GM12878 (cell line): ENCODE measurements at regions not wholly inside any gene's neighbourhood (a gene's known extent, or its start where the extent isn't known, plus 50 kb on each side); places are given as distances from the start of the nearest gene placed in this dataset.

Experiments
- ATAC-seq: fragments of 200-7000 bp; cut with Tn5 transposase; 3 replicates; pipeline ENCODE4 v1.9.1; 2020; ENCODE audit warnings: mild to moderate bottlenecking, moderate library complexity
- BruUV-seq: library from RNA; stranded (reverse); fragments of 400-500 nt; replicated peaks from 2 replicates; lab custom pipeline; 2021; lab: Mats Ljungman, UMichigan
- CTCF ChIA-PET: fragments of 300-600 bp; sonication (Branson Sonifier 250); formaldehyde crosslinking; extraction: SDS; loops from one replicate; lab custom pipeline; 2021; ENCODE audit warnings: inconsistent platforms; lab: Yijun Ruan, JAX
- POLR2A ChIA-PET: fragments of 350-600 bp; formaldehyde crosslinking; extraction: SDS; loops from one replicate; lab custom pipeline; 2021; ENCODE audit warnings: inconsistent platforms; lab: Charles Lee
- RAD21 ChIA-PET: fragments of 300-600 bp; sonication (Branson Sonifier 250); formaldehyde crosslinking; loops from one replicate; lab custom pipeline; 2023; ENCODE audit warnings: antibody characterized with exemption; ENCODE audit not compliant: unreplicated experiment; lab: Charles Lee
- SMC1A ChIA-PET: fragments of 300-600 bp; sonication (Branson Sonifier 250); formaldehyde crosslinking; loops from one replicate; lab custom pipeline; 2023; ENCODE audit not compliant: unreplicated experiment, uncharacterized antibody; lab: Charles Lee
- DNase-seq: peaks from one replicate; pipeline ENCODE4 v3.0.0-alpha.2; 2011; ENCODE audit warnings: low read depth, low spot score
- FAIRE-seq: peaks from 3 replicates; lab custom pipeline; 2011; peaks lifted over from hg19 to GRCh38; lab: Jason Lieb, UNC
- H2AFZ ChIP-seq: 2 replicates; pipeline ENCODE4 v1.6.0; 2011; ENCODE audit warnings: low read depth, low read length, control low read depth; ENCODE audit not compliant: control insufficient read depth
- H3K27ac ChIP-seq: 2 replicates; pipeline ENCODE4 v1.5.1; 2011; ENCODE audit warnings: control low read depth; ENCODE audit not compliant: control insufficient read depth, insufficient read depth
- H3K27me3 ChIP-seq, 2 experiments: replicated peaks in 1 of 2; 2 replicates each; pipeline versions ENCODE4 v1.6.0 to v1.6.1; 2011; ENCODE audit warnings: low read length in 1 of 2; ENCODE audit not compliant: control insufficient read depth in 2 of 2, insufficient read depth in 2 of 2
- H3K36me3 ChIP-seq, 2 experiments: 2 replicates each; pipeline ENCODE4 v1.5.1; 2011; ENCODE audit warnings: low read length in 1 of 2; ENCODE audit not compliant: control insufficient read depth in 2 of 2, insufficient read depth in 2 of 2
- H3K4me1 ChIP-seq: 2 replicates; pipeline ENCODE4 v1.6.1; 2011; ENCODE audit warnings: mild to moderate bottlenecking, low read length, moderate library complexity, mixed read lengths; ENCODE audit not compliant: control insufficient read depth, insufficient read depth
- H3K4me2 ChIP-seq: 2 replicates; pipeline ENCODE4 v1.6.0; 2011; ENCODE audit warnings: control low read depth; ENCODE audit not compliant: control insufficient read depth, insufficient read depth
- H3K4me3 ChIP-seq: fragments of 200-600 bp; sonication (generic); 2 replicates; pipeline ENCODE4 v1.5.1; 2016
- H3K79me2 ChIP-seq: 2 replicates; pipeline ENCODE4 v1.6.0; 2011; ENCODE audit warnings: low read length; ENCODE audit not compliant: control insufficient read depth, insufficient read depth
- H3K9ac ChIP-seq: 2 replicates; pipeline ENCODE4 v1.8.0; 2011; ENCODE audit warnings: low read length, control low read depth, mixed read lengths; ENCODE audit not compliant: control insufficient read depth, insufficient read depth
- H3K9me3 ChIP-seq: replicated peaks from 3 replicates; pipeline ENCODE4 v1.5.1; 2011; ENCODE audit warnings: mild to moderate bottlenecking, low read length; ENCODE audit not compliant: control insufficient read depth, insufficient read depth
- H4K20me1 ChIP-seq: 2 replicates; pipeline ENCODE4 v1.6.0; 2011; ENCODE audit not compliant: control insufficient read depth, insufficient read depth
- BMI1 ChIP-seq: fragments of 450-650 bp; IDR thresholded peaks from 2 replicates; pipeline ENCODE4 v1.6.1; 2016; ENCODE audit warnings: mild to moderate bottlenecking, moderate library complexity, borderline replicate concordance
- CHD4 ChIP-seq: fragments of 200-600 bp; sonication (generic); IDR thresholded peaks from 2 replicates; pipeline ENCODE4 v1.6.1; 2016; ENCODE audit warnings: mild to moderate bottlenecking
- GATAD2B ChIP-seq: fragments of 450-650 bp; conservative IDR thresholded peaks from 2 replicates; pipeline ENCODE4 v1.6.1; 2017; ENCODE audit warnings: low read depth, mild to moderate bottlenecking, moderate library complexity
- IKZF1 ChIP-seq: fragments of 450-650 bp; conservative IDR thresholded peaks from 2 replicates; pipeline ENCODE4 v1.6.1; 2017; ENCODE audit warnings: antibody characterized with exemption, mild to moderate bottlenecking
- MYC ChIP-seq: IDR thresholded peaks from 2 replicates; pipeline ENCODE4 v1.6.1; 2011; ENCODE audit warnings: mild to moderate bottlenecking, low read length, moderate library complexity, inconsistent platforms; ENCODE audit not compliant: insufficient read depth, insufficient replicate concordance, insufficient read length, severe bottlenecking
- NFYB ChIP-seq: IDR thresholded peaks from 2 replicates; pipeline ENCODE4 v1.6.1; 2011; ENCODE audit warnings: low read depth, mild to moderate bottlenecking, low read length, improper control_type of control experiment, moderate library complexity; ENCODE audit not compliant: insufficient read depth
- NR2C2 ChIP-seq: IDR thresholded peaks from 2 replicates; pipeline ENCODE4 v1.6.1; 2011; ENCODE audit warnings: borderline replicate concordance, low read depth; ENCODE audit not compliant: control insufficient read depth, insufficient read length
- TCF12 ChIP-seq: IDR thresholded peaks from 2 replicates; pipeline ENCODE4 v1.6.1; 2011; ENCODE audit warnings: low read depth, mild to moderate bottlenecking, low read length
- TCF3 ChIP-seq: IDR thresholded peaks from 2 replicates; pipeline ENCODE4 v1.6.1; 2012; ENCODE audit warnings: low read depth, mild to moderate bottlenecking, low read length, borderline replicate concordance; ENCODE audit not compliant: insufficient read depth
- ZNF217 ChIP-seq: fragments of 450-650 bp; IDR thresholded peaks from 2 replicates; pipeline ENCODE4 v1.6.1; 2017; ENCODE audit warnings: antibody characterized with exemption, mild to moderate bottlenecking
- WGBS: methylation state at CpG from one replicate; pipeline ENCODE4 v1.1.6; 2016; ENCODE audit warnings: low lambda C conversion rate; ENCODE audit not compliant: insufficient replicate concordance, insufficient coverage; ENCODE audit errors: missing lambda C conversion rate; 5-methylcytosine and 5-hydroxymethylcytosine counted together
- in situ Hi-C: fragments of 300-500 bp; cut with MboI; formaldehyde crosslinking; loops from 9 replicates; pipeline ENCODE4 v1.14.3; 2018; ENCODE audit warnings: mixed read lengths
- intact Hi-C: fragments of 100-400 bp; cut with micrococcal nuclease; formaldehyde crosslinking; loops from one replicate; pipeline ENCODE4 v1.14.2; 2022; ENCODE audit not compliant: unreplicated experiment
- TF ChIP-seq, protein P1 (sequence below): IDR thresholded peaks from 2 replicates; pipeline ENCODE4 v1.6.1; 2012; ENCODE audit warnings: low read depth, low read length, improper control_type of control experiment
- TF ChIP-seq, protein P2 (sequence below): fragments of 450-650 bp; formaldehyde crosslinking; IDR thresholded peaks from 2 replicates; pipeline ENCODE4 v1.4.0; 2022; ENCODE audit warnings: mild to moderate bottlenecking, moderate library complexity
- TF ChIP-seq, protein P3 (sequence below): IDR thresholded peaks from 2 replicates; pipeline ENCODE4 v1.6.1; 2012; ENCODE audit warnings: low read depth, low read length, improper control_type of control experiment
- TF ChIP-seq, protein P4 (sequence below): fragments of 450-650 bp; IDR thresholded peaks from 2 replicates; pipeline ENCODE4 v1.6.1; 2017; ENCODE audit warnings: mild to moderate bottlenecking, low read depth, inconsistent platforms; ENCODE audit not compliant: poor library complexity, severe bottlenecking

DNA sequence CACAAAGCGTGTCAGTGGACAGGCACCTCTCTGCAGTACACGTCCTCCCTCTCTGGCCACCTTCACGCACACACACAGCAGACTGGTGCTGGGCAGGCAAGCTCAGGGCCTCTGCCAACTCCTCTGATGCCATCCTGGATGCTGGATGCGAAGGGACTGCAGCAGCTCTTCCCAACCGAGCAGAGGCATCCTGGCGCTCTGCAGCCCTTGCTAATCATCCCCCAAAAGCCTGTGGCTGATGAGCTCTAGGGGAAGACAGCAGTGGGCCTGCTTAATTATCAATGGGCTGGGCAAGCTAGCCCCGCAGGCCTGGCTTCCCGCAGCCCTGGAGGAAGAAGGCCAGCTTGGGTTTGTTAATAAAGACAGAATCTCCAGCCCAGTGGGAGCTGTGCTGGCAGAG, 71.3 kb upstream of the TEX51 start (continued):
- TF ChIP-seq NR2C2 (no peak), NFYB (no peak), MYC (no peak), GATAD2B (no peak)
- TF ChIP-seq, protein P1, sequence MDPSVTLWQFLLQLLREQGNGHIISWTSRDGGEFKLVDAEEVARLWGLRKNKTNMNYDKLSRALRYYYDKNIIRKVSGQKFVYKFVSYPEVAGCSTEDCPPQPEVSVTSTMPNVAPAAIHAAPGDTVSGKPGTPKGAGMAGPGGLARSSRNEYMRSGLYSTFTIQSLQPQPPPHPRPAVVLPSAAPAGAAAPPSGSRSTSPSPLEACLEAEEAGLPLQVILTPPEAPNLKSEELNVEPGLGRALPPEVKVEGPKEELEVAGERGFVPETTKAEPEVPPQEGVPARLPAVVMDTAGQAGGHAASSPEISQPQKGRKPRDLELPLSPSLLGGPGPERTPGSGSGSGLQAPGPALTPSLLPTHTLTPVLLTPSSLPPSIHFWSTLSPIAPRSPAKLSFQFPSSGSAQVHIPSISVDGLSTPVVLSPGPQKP = no peak
- TF ChIP-seq, all 136 proteins: peak for 0

DNA sequence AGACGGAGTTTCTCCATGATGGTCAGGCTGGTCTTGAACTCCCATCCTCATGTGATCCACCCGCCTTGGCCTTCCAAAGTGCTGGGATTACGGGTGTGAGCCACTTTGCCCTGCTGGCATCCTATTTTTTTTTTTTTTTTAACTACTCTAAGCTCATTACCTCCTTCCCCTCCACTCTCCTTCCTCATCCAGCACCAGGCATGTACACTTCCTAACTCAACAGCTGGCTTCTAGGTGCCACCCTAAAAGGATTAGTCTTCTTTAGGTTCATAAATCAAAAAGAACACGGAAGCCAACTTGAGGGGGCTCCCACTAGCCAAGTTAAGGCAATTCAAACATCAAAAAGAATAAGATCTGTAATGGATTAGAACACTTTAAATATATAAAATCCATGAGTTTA, 70.6 kb upstream of the TEX51 start:
- Histone ChIP-seq H3K36me3 (no peaks in the 10 kb centered on the region), H3K27me3 (no peaks in the 10 kb centered on the region; a peak in 1 of 4 replicates), H3K79me2 (no peaks in the 10 kb centered on the region), H3K4me2 (no peak overlapping the region), H3K4me1 (no peaks in the 10 kb centered on the region), H3K4me3 (no peak overlapping the region), H3K9ac (no peak overlapping the region), H2AFZ (no peak overlapping the region), H3K27ac (no peak overlapping the region), H3K9me3 (no peaks in the 10 kb centered on the region), H4K20me1 (no peaks in the 10 kb centered on the region)
- FAIRE-seq (no peak), ATAC-seq (no peak), DNase-seq (no peak)
- ChIA-PET RAD21 (no interaction called here), CTCF (interaction anchor here (1.4 kb wide), 1 partner anchor 144 kb away, joined by 3 read pairs; no protein-coding TSS in a partner anchor), SMC1A (interaction anchor here (0.6 kb wide), 1 partner anchor 126 kb away, joined by 3 read pairs; no protein-coding TSS in a partner anchor), POLR2A (interaction anchor here (0.6 kb wide), 1 partner anchor 57 kb away, joined by 3 read pairs; no protein-coding TSS in a partner anchor)
- WGBS = 44% methylated on average over 2 of the region's 4 CpGs
- TF ChIP-seq, protein P2, sequence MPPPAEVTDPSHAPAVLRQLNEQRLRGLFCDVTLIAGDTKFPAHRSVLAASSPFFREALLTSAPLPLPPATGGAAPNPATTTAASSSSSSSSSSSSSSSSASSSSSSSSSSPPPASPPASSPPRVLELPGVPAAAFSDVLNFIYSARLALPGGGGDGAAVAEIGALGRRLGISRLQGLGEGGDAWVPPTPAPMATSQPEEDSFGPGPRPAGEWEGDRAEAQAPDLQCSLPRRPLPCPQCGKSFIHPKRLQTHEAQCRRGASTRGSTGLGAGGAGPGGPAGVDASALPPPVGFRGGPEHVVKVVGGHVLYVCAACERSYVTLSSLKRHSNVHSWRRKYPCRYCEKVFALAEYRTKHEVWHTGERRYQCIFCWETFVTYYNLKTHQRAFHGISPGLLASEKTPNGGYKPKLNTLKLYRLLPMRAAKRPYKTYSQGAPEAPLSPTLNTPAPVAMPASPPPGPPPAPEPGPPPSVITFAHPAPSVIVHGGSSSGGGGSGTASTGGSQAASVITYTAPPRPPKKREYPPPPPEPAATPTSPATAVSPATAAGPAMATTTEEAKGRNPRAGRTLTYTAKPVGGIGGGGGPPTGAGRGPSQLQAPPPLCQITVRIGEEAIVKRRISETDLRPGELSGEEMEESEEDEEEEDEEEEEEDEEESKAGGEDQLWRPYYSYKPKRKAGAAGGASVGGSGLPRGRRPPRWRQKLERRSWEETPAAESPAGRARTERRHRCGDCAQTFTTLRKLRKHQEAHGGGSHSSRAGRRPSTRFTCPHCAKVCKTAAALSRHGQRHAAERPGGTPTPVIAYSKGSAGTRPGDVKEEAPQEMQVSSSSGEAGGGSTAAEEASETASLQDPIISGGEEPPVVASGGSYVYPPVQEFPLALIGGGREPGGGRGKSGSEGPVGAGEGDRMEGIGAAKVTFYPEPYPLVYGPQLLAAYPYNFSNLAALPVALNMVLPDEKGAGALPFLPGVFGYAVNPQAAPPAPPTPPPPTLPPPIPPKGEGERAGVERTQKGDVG (CRISPR knock-in tag) = no peak
- TF ChIP-seq ZNF217 = no peak
- no peak for TF ChIP-seq GATAD2B
- TF ChIP-seq, protein P3, sequence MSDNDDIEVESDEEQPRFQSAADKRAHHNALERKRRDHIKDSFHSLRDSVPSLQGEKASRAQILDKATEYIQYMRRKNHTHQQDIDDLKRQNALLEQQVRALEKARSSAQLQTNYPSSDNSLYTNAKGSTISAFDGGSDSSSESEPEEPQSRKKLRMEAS = no peak
- TF ChIP-seq, protein P4, sequence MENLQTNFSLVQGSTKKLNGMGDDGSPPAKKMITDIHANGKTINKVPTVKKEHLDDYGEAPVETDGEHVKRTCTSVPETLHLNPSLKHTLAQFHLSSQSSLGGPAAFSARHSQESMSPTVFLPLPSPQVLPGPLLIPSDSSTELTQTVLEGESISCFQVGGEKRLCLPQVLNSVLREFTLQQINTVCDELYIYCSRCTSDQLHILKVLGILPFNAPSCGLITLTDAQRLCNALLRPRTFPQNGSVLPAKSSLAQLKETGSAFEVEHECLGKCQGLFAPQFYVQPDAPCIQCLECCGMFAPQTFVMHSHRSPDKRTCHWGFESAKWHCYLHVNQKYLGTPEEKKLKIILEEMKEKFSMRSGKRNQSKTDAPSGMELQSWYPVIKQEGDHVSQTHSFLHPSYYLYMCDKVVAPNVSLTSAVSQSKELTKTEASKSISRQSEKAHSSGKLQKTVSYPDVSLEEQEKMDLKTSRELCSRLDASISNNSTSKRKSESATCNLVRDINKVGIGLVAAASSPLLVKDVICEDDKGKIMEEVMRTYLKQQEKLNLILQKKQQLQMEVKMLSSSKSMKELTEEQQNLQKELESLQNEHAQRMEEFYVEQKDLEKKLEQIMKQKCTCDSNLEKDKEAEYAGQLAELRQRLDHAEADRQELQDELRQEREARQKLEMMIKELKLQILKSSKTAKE = no peak
- TF ChIP-seq TCF3 = no peak
- no peak for TF ChIP-seq BMI1
- no peak for TF ChIP-seq IKZF1
- TF ChIP-seq TCF12 = no peak
- no peak for TF ChIP-seq NR2C2
- no peak for TF ChIP-seq CHD4
- in situ Hi-C loops = no loop called here
- intact Hi-C loops = no loop called here
- BruUV-seq = no TSS peak
